NCI-H748 (cell line): ENCODE measurements at regions not wholly inside any gene's neighbourhood (a gene's known extent, or its start where the extent isn't known, plus 50 kb on each side); places are given as distances from the start of the nearest gene placed in this dataset.

Source experiments
- DNase-seq: peaks from one replicate; lab custom pipeline; 2025; ENCODE audit not compliant: unreplicated experiment; lab: John Stamatoyannopoulos, UW

- DNase-seq: no peak
Measured at GRCh38 chr9:86459599-86460155, 105.5 kb upstream of the TUT7 start.

GRCh38 chr9:86459191-86459590 lies 105.0 kb upstream of the TUT7 start:
- no peak for DNase-seq

GRCh38 chr9:86458191-86458855 lies 104.1 kb upstream of the TUT7 start:
- DNase-seq: no peak

GRCh38 chr9:86456416-86456815 lies 102.2 kb upstream of the TUT7 start:
- DNase-seq: no peak

- DNase-seq: no peak
Measured at GRCh38 chr9:86454701-86455615, 100.7 kb upstream of the TUT7 start.

- DNase-seq: no peak
Measured at GRCh38 chr9:86452201-86452828, 98.1 kb upstream of the TUT7 start.

- no peak for DNase-seq
Measured at GRCh38 chr9:86449246-86449645, 95.0 kb upstream of the TUT7 start.

GRCh38 chr9:86445671-86446070 lies 91.5 kb upstream of the TUT7 start:
- no peak for DNase-seq

- DNase-seq: no peak
Measured at GRCh38 chr9:86443992-86444391, 89.8 kb upstream of the TUT7 start.

- peak; percentile 43 for DNase-seq
Measured at GRCh38 chr9:86434039-86434726, 80.0 kb upstream of the TUT7 start.

GRCh38 chr9:86424251-86424891 lies 70.2 kb upstream of the TUT7 start:
- no peak for DNase-seq

- DNase-seq: peak; percentile 43
Measured at GRCh38 chr9:86413971-86414880, 60.0 kb upstream of the TUT7 start.

- DNase-seq: no peak
Measured at GRCh38 chr9:86410281-86410680, 56.1 kb upstream of the TUT7 start.

GRCh38 chr9:86408121-86408520 lies 53.9 kb upstream of the TUT7 start:
- DNase-seq: no peak

GRCh38 chr9:86407022-86407421 lies 52.8 kb upstream of the TUT7 start:
- no peak for DNase-seq

- no peak for DNase-seq
Measured at GRCh38 chr9:86406366-86406765, 52.2 kb upstream of the TUT7 start.

- DNase-seq: no peak
Measured at GRCh38 chr9:86405926-86406325, 51.7 kb upstream of the TUT7 start.

- DNase-seq: no peak
Measured at GRCh38 chr9:86405086-86405491, 50.9 kb upstream of the TUT7 start.
